ENCODE measurements at regions not wholly inside any gene's neighbourhood (a gene's known extent, or its start where the extent isn't known, plus 50 kb on each side); places are given as distances from the start of the nearest gene placed in this dataset.

DNA sequence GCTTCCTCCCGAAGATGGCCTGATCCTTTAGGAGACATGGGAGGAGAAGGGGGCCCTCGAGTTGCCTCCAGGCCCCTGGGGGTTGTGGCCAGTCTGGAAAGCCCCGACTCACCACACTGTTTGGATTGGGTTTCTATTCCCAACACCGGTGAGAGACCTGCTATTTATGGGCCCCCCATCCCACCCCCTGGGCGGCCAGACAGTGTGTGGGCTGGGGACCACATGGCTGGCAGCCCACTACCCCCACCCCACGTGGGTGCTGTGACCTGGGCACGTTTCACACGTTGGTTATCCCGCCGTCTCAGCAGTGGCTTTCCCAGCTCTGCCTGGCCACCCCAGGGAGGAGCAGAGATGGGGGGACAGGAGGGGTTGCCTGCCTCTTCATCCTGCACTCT, 116.1 kb downstream of the VEGFA start:
- H3K9me2 ChIP-seq (ENCODE audit: insufficient read depth): no peaks in the 10 kb centered on the region
- H3K36me3 ChIP-seq (ENCODE audit: control insufficient read depth in 1 of 2, insufficient read depth in 2 of 2, low read length in 2 of 2): no peaks in the 10 kb centered on the region
- H3K4me3 ChIP-seq (replicated peaks in 1 of 2; ENCODE audit: low read depth in 1 of 2, low read length in 2 of 2): no peak overlapping the region
- no peak overlapping the region for H3K4me2 ChIP-seq (ENCODE audit: low read length)
- no TSS peak for BruUV-seq (replicated peaks)
- no peaks in the 10 kb centered on the region for H3K9me3 ChIP-seq (ENCODE audit: control insufficient read depth in 1 of 2, insufficient read depth in 1 of 2, low read depth in 1 of 2, low read length in 2 of 2)
- TF ChIP-seq, protein P1, sequence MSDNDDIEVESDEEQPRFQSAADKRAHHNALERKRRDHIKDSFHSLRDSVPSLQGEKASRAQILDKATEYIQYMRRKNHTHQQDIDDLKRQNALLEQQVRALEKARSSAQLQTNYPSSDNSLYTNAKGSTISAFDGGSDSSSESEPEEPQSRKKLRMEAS (IDR thresholded peaks at IDR 0.05): no peak
- TF ChIP-seq SIN3A (IDR thresholded peaks at IDR 0.05; ENCODE audit: low read depth): no peak
- TF ChIP-seq EZH2phosphoT487 (IDR thresholded peaks at IDR 0.05; ENCODE audit: borderline replicate concordance): no peak
- no peaks in the 10 kb centered on the region for H3K79me2 ChIP-seq (ENCODE audit: insufficient read depth, low read length)
- H3K27me3 ChIP-seq (ENCODE audit: insufficient read depth, low read length): no peaks in the 10 kb centered on the region
- intact Hi-C loops (cut with micrococcal nuclease): no loop called here
- ChIA-PET CTCF (no interaction called here), POLR2A (no interaction called here), RAD21 (ENCODE audit: low non-redundant PET in 1 of 2, low total read pairs in 2 of 2, uncharacterized antibody in 2 of 2, unreplicated experiment in 2 of 2) (no interaction called here)
- ATAC-seq: no peak
- DNase-seq (ENCODE audit: low read depth, low spot score): no peak
- no peaks in the 10 kb centered on the region; a peak in 1 of 4 replicates for H3K4me1 ChIP-seq (ENCODE audit: control insufficient read depth in 1 of 2, insufficient read depth in 2 of 2, low read length in 2 of 2)
- no peak overlapping the region for H3K9ac ChIP-seq (ENCODE audit: low read length)
- H3K27ac ChIP-seq (ENCODE audit: low read depth, low read length): no peak overlapping the region
- H2AFZ ChIP-seq (ENCODE audit: low read depth, low read length, poor library complexity, severe bottlenecking): no peak overlapping the region
- no peaks in the 10 kb centered on the region for H4K20me1 ChIP-seq (ENCODE audit: insufficient read depth)

DNA sequence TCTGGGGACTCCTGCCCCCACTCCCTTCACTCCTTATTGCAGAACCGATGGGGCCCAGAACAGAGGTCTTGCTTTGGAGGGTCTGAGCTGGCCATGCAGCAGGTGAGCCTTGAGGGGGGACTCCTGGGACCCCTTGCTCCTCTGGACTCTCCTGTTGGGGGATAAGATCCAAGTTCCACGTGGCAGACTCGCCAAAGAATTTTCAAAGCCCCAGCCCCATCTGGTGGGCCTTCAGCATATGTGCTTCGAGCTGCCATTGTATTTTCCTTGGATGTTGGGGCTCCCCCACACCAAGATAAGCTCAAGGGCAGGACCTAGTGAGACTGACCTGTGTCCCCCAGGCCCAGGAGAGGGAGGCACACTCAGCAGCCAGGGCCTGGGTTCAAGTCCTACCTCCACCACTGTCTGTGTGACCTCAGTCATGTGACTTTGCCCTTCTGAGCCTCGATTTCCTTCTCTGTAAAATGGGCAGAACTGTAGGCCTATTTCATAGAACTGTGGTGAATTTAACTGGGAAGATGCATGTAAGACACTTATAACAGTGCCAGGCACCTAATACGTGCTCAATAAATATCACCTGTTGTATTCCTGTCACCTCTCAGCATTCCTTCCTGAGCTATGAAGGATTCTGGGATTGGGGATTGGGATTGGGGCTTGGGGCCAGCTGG, 115.5 kb downstream of the VEGFA start:
- CTCF ChIA-PET: no interaction called here
- POLR2A ChIA-PET: no interaction called here
- no peak overlapping the region for H3K4me3 ChIP-seq (replicated peaks in 1 of 2; ENCODE audit: low read depth in 1 of 2, low read length in 2 of 2)
- DNase-seq (ENCODE audit: low read depth, low spot score): no peak
- intact Hi-C loops (cut with micrococcal nuclease): no loop called here
- H3K36me3 ChIP-seq (ENCODE audit: control insufficient read depth in 1 of 2, insufficient read depth in 2 of 2, low read length in 2 of 2): no peaks in the 10 kb centered on the region
- BruUV-seq (replicated peaks): no TSS peak
- H3K27ac ChIP-seq (ENCODE audit: low read depth, low read length): no peak overlapping the region
- H3K4me1 ChIP-seq (ENCODE audit: control insufficient read depth in 1 of 2, insufficient read depth in 2 of 2, low read length in 2 of 2): no peaks in the 10 kb centered on the region; a peak in 1 of 4 replicates
- no peaks in the 10 kb centered on the region for H3K9me3 ChIP-seq (ENCODE audit: control insufficient read depth in 1 of 2, insufficient read depth in 1 of 2, low read depth in 1 of 2, low read length in 2 of 2)
- ATAC-seq: no peak
- no peaks in the 10 kb centered on the region for H3K27me3 ChIP-seq (ENCODE audit: insufficient read depth, low read length)
- RAD21 ChIA-PET (ENCODE audit: low non-redundant PET in 1 of 2, low total read pairs in 2 of 2, uncharacterized antibody in 2 of 2, unreplicated experiment in 2 of 2): no interaction called here
- H3K9ac ChIP-seq (ENCODE audit: low read length): no peak overlapping the region
- H2AFZ ChIP-seq (ENCODE audit: low read depth, low read length, poor library complexity, severe bottlenecking): no peak overlapping the region
- H3K79me2 ChIP-seq (ENCODE audit: insufficient read depth, low read length): no peaks in the 10 kb centered on the region
- no peaks in the 10 kb centered on the region for H3K9me2 ChIP-seq (ENCODE audit: insufficient read depth)
- H4K20me1 ChIP-seq (ENCODE audit: insufficient read depth): no peaks in the 10 kb centered on the region
- H3K4me2 ChIP-seq (ENCODE audit: low read length): no peak overlapping the region
- no peak for TF ChIP-seq EZH2 (IDR thresholded peaks at IDR 0.05)
- no peak for TF ChIP-seq SRF (IDR thresholded peaks at IDR 0.05; ENCODE audit: low read depth)
- no peak for TF ChIP-seq FOSL1 (IDR thresholded peaks at IDR 0.05; ENCODE audit: low read depth)
- TF ChIP-seq REST (IDR thresholded peaks at IDR 0.05; ENCODE audit: low read depth): no peak
- no peak for TF ChIP-seq TCF7L2 (IDR thresholded peaks at IDR 0.05; ENCODE audit: borderline replicate concordance, extremely low read depth, insufficient read depth, insufficient read length)
- TF ChIP-seq POLR2A (IDR thresholded peaks at IDR 0.05; ENCODE audit: borderline replicate concordance, extremely low read depth, insufficient read depth, insufficient read length): no peak
- TF ChIP-seq YY1 (IDR thresholded peaks at IDR 0.05; ENCODE audit: extremely low read depth, insufficient replicate concordance, low read depth, low read length): no peak
- no peak for TF ChIP-seq CBX3 (IDR thresholded peaks at IDR 0.05; ENCODE audit: low read depth)

All from HCT116 (cell line).